TTC549 (cell line): ENCODE measurements at regions not wholly inside any gene's neighbourhood (a gene's known extent, or its start where the extent isn't known, plus 50 kb on each side); places are given as distances from the start of the nearest gene placed in this dataset.

Experiments
- FAIRE-seq: peaks from 2 replicates; lab custom pipeline; 2012; peaks lifted over from hg19 to GRCh38; lab: Jason Lieb, UNC

GRCh38 chr2:104447831-104448434 lies 406.0 kb upstream of the POU3F3 start:
- FAIRE-seq = no peak

- no peak for FAIRE-seq
Observed at GRCh38 chr2:104448661-104449440, 405.1 kb upstream of the POU3F3 start.

- FAIRE-seq = no peak
Observed at GRCh38 chr2:104452558-104452957, 401.4 kb upstream of the POU3F3 start.

GRCh38 chr2:104462731-104463130 lies 391.2 kb upstream of the POU3F3 start:
- FAIRE-seq = no peak

- no peak for FAIRE-seq
Observed at GRCh38 chr2:104465981-104466380, 387.9 kb upstream of the POU3F3 start.

GRCh38 chr2:104468846-104469245 lies 385.1 kb upstream of the POU3F3 start:
- FAIRE-seq = no peak

- FAIRE-seq = no peak
Observed at GRCh38 chr2:104472076-104472475, 381.8 kb upstream of the POU3F3 start.

GRCh38 chr2:104473546-104473945 lies 380.4 kb upstream of the POU3F3 start:
- FAIRE-seq = no peak

- FAIRE-seq = no peak
Observed at GRCh38 chr2:104474716-104475115, 379.2 kb upstream of the POU3F3 start.

- FAIRE-seq = no peak
Observed at GRCh38 chr2:104476075-104476474, 377.8 kb upstream of the POU3F3 start.

- FAIRE-seq = no peak
Observed at GRCh38 chr2:104476563-104476988, 377.3 kb upstream of the POU3F3 start.

- FAIRE-seq = no peak
Observed at GRCh38 chr2:104481341-104481740, 372.6 kb upstream of the POU3F3 start.

- no peak for FAIRE-seq
Observed at GRCh38 chr2:104487366-104487765, 366.5 kb upstream of the POU3F3 start.

- no peak for FAIRE-seq
Observed at GRCh38 chr2:104493698-104494097, 360.2 kb upstream of the POU3F3 start.

- FAIRE-seq = no peak
Observed at GRCh38 chr2:104501342-104501741, 352.6 kb upstream of the POU3F3 start.

- no peak for FAIRE-seq
Observed at GRCh38 chr2:104501929-104502328, 352.0 kb upstream of the POU3F3 start.

GRCh38 chr2:104502901-104503300 lies 351.0 kb upstream of the POU3F3 start:
- FAIRE-seq = no peak

- no peak for FAIRE-seq
Observed at GRCh38 chr2:104504331-104505073, 349.4 kb upstream of the POU3F3 start.

GRCh38 chr2:104518256-104518655 lies 335.7 kb upstream of the POU3F3 start:
- FAIRE-seq = no peak

GRCh38 chr2:104521247-104521646 lies 332.7 kb upstream of the POU3F3 start:
- FAIRE-seq = no peak

- no peak for FAIRE-seq
Observed at GRCh38 chr2:104523921-104524320, 330.0 kb upstream of the POU3F3 start.

- no peak for FAIRE-seq
Observed at GRCh38 chr2:104528101-104528500, 325.8 kb upstream of the POU3F3 start.

- no peak for FAIRE-seq
Observed at GRCh38 chr2:104531122-104531521, 322.8 kb upstream of the POU3F3 start.
